ENCODE measurements at regions not wholly inside any gene's neighbourhood (a gene's known extent, or its start where the extent isn't known, plus 50 kb on each side); places are given as distances from the start of the nearest gene placed in this dataset.

DNA sequence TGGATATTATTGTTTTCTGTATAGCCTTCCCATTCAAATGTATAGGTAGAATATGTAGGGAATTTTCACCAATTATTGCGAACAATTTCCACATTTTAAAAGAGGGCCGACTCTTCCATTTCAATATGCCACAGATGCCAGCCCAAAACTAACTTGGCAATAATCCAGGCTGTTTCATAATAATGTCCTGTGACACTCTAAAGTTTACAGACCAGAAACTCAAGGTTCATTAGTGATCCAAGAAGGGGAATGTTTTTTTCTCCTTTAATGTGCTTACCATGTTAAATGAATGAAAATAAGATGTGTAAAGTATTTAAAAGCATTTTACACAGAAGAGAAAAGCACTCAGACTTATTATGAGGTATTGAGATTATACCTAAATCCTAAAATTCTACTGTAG, 63.0 kb upstream of the FAM3C start:
- 72% methylated on average over 2 of the region's 2 CpGs for WGBS (ENCODE audit: missing lambda C conversion rate)
- no peak overlapping the region for H3K27ac ChIP-seq

DNA sequence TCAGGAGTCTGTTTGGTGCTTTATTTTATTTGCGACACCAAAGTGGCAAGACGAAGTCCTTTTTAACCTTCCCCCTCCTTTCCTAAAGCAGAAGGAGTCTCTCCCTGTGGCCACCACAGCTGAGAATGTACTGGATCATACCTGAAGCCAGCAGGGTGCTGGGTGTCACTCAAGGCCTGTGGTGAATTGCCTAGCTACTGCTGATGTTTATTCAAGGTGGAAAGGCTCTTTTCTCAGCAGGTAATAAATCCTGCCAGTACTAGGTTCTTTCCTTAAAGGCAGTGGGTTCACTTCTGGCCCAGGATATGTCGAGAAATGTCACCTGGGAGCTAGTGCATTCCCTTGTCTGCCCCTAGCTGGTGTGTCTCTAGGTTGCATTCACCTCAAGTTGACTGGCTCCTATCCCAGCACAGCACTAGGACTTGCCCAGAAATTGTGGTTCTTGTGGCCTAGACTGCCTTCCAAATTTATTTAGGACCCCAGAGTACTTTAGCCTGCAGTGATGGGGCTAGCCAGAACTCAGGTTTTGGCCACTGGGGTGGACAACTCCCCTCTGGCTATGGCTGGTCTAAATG, 60.8 kb upstream of the FAM3C start:
- no peak for ATAC-seq
- FAIRE-seq = no peak
- WGBS (ENCODE audit: missing lambda C conversion rate) = 44% methylated on average over 3 of the region's 3 CpGs
- DNase-seq (ENCODE audit: low read depth in 1 of 2, low spot score in 1 of 2) = no peak
- POLR2A ChIA-PET = no interaction called here
- Histone ChIP-seq H3K4me3 (no peak overlapping the region), H3K9me3 (no peaks in the 10 kb centered on the region), H3K27ac (no peak overlapping the region), H3K4me1 (no peaks in the 10 kb centered on the region), H3K4me2 (no peak overlapping the region)
- TF ChIP-seq CEBPB (IDR thresholded peaks at IDR 0.05) = no peak
- TF ChIP-seq JUNB (IDR thresholded peaks at IDR 0.05) = no peak
- no peak for TF ChIP-seq GATA3 (IDR thresholded peaks at IDR 0.05; ENCODE audit: borderline replicate concordance)
- TF ChIP-seq TFCP2L1 (CRISPR knock-in tag; IDR thresholded peaks at IDR 0.05) = no peak
- no peak for TF ChIP-seq CHD2 (IDR thresholded peaks at IDR 0.05; ENCODE audit: low read length, partially characterized antibody)
- no peak for TF ChIP-seq TP53 (CRISPR knock-in tag; IDR thresholded peaks at IDR 0.05)
- no peak for TF ChIP-seq ZSCAN20 (CRISPR knock-in tag; IDR thresholded peaks at IDR 0.05)
- TF ChIP-seq HOXB5 (CRISPR knock-in tag; IDR thresholded peaks at IDR 0.05) = no peak
- no peak for TF ChIP-seq RNF2 (IDR thresholded peaks at IDR 0.05; ENCODE audit: borderline replicate concordance, low read depth)
- no peak for TF ChIP-seq PHF8 (IDR thresholded peaks at IDR 0.05; ENCODE audit: borderline replicate concordance, low read depth)
- no peak for TF ChIP-seq EP300 (IDR thresholded peaks at IDR 0.05)
- no peak for TF ChIP-seq FOSB (CRISPR knock-in tag; IDR thresholded peaks at IDR 0.05)
- TF ChIP-seq, protein P1, sequence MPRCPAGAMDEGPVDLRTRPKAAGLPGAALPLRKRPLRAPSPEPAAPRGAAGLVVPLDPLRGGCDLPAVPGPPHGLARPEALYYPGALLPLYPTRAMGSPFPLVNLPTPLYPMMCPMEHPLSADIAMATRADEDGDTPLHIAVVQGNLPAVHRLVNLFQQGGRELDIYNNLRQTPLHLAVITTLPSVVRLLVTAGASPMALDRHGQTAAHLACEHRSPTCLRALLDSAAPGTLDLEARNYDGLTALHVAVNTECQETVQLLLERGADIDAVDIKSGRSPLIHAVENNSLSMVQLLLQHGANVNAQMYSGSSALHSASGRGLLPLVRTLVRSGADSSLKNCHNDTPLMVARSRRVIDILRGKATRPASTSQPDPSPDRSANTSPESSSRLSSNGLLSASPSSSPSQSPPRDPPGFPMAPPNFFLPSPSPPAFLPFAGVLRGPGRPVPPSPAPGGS (IDR thresholded peaks at IDR 0.05) = no peak
- CTCF ChIA-PET = interaction anchor here (0.5 kb wide), 1 partner anchor 24 kb away, joined by 3 read pairs; no protein-coding TSS in a partner anchor

More for the DNA sequence above, 63.0 kb upstream of the FAM3C start:
- ATAC-seq = no peak
- no peak for FAIRE-seq
- ChIA-PET POLR2A (no interaction called here), CTCF (interaction anchor here (1.2 kb wide), 1 partner anchor 25 kb away, joined by 4 read pairs; no protein-coding TSS in a partner anchor)
- no peak overlapping the region for H3K4me2 ChIP-seq
- H3K4me1 ChIP-seq = no peaks in the 10 kb centered on the region
- no peaks in the 10 kb centered on the region for H3K9me3 ChIP-seq
- H3K4me3 ChIP-seq = no peak overlapping the region
- TF ChIP-seq NPAS2 (CRISPR knock-in tag; IDR thresholded peaks at IDR 0.05; ENCODE audit: borderline replicate concordance) = no peak
- TF ChIP-seq FOSL2 (IDR thresholded peaks at IDR 0.05) = no peak
- TF ChIP-seq FOSL2 (CRISPR knock-in tag; IDR thresholded peaks at IDR 0.05) = no peak
- no peak for TF ChIP-seq EHF (CRISPR knock-in tag; IDR thresholded peaks at IDR 0.05)
- no peak for TF ChIP-seq HOXA7 (CRISPR knock-in tag; IDR thresholded peaks at IDR 0.05)
- TF ChIP-seq KDM1A (IDR thresholded peaks at IDR 0.05; ENCODE audit: low read depth) = no peak
- no peak for TF ChIP-seq SMC3 (IDR thresholded peaks at IDR 0.05)
- no peak for TF ChIP-seq HEYL (CRISPR knock-in tag; IDR thresholded peaks at IDR 0.05)
- TF ChIP-seq PHF8 (IDR thresholded peaks at IDR 0.05; ENCODE audit: borderline replicate concordance, low read depth) = no peak
- no peak for TF ChIP-seq RCOR1 (IDR thresholded peaks at IDR 0.05; ENCODE audit: low read depth, low read length)
- TF ChIP-seq, protein P2, sequence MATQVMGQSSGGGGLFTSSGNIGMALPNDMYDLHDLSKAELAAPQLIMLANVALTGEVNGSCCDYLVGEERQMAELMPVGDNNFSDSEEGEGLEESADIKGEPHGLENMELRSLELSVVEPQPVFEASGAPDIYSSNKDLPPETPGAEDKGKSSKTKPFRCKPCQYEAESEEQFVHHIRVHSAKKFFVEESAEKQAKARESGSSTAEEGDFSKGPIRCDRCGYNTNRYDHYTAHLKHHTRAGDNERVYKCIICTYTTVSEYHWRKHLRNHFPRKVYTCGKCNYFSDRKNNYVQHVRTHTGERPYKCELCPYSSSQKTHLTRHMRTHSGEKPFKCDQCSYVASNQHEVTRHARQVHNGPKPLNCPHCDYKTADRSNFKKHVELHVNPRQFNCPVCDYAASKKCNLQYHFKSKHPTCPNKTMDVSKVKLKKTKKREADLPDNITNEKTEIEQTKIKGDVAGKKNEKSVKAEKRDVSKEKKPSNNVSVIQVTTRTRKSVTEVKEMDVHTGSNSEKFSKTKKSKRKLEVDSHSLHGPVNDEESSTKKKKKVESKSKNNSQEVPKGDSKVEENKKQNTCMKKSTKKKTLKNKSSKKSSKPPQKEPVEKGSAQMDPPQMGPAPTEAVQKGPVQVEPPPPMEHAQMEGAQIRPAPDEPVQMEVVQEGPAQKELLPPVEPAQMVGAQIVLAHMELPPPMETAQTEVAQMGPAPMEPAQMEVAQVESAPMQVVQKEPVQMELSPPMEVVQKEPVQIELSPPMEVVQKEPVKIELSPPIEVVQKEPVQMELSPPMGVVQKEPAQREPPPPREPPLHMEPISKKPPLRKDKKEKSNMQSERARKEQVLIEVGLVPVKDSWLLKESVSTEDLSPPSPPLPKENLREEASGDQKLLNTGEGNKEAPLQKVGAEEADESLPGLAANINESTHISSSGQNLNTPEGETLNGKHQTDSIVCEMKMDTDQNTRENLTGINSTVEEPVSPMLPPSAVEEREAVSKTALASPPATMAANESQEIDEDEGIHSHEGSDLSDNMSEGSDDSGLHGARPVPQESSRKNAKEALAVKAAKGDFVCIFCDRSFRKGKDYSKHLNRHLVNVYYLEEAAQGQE (IDR thresholded peaks at IDR 0.05) = no peak
- no peak for TF ChIP-seq BHLHE40 (IDR thresholded peaks at IDR 0.05; ENCODE audit: low read depth, low read length)
- no peak for TF ChIP-seq JUNB (IDR thresholded peaks at IDR 0.05)
- TF ChIP-seq CHD4 (IDR thresholded peaks at IDR 0.05; ENCODE audit: borderline replicate concordance) = no peak
- no peak for DNase-seq (ENCODE audit: low read depth in 1 of 2, low spot score in 1 of 2)
